HG02973 (cell line): ENCODE measurements at regions not wholly inside any gene's neighbourhood (a gene's known extent, or its start where the extent isn't known, plus 50 kb on each side); places are given as distances from the start of the nearest gene placed in this dataset.

ENCODE experiments used
- ATAC-seq: cut with Tn5 transposase; IDR thresholded peaks from one replicate; pipeline ENCODE4 v1.9.1; 2021; ENCODE audit warnings: moderate library complexity; ENCODE audit not compliant: unreplicated experiment

GRCh38 chr19:28495046-28495445 is 717.9 kb downstream of the UQCRFS1 start:
- no peak for ATAC-seq

GRCh38 chr19:28494461-28494860 is 718.5 kb downstream of the UQCRFS1 start:
- ATAC-seq: no peak

DNA sequence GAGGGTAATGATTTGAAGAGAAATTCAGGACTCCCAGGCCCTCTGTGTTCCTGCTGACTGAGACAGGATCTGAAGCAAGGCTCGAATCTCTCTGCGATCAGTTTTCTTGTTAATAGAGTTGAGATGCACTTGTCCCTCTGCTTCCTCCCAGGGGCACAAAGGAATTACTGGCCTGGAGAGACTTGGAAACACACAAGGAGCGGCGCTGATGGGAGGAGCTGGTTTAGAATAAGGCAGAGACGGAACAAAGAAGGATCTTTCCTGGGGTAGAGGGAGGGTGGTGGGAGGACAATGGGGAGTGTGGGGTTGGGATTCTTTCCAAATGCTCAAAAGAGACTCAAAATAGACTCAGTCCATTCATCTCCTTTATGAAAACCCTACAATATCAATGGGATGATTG is 719.1 kb downstream of the UQCRFS1 start:
- no peak for ATAC-seq

GRCh38 chr19:28492621-28493020 is 720.3 kb downstream of the UQCRFS1 start:
- no peak for ATAC-seq

GRCh38 chr19:28492201-28492600 is 720.8 kb downstream of the UQCRFS1 start:
- no peak for ATAC-seq

DNA sequence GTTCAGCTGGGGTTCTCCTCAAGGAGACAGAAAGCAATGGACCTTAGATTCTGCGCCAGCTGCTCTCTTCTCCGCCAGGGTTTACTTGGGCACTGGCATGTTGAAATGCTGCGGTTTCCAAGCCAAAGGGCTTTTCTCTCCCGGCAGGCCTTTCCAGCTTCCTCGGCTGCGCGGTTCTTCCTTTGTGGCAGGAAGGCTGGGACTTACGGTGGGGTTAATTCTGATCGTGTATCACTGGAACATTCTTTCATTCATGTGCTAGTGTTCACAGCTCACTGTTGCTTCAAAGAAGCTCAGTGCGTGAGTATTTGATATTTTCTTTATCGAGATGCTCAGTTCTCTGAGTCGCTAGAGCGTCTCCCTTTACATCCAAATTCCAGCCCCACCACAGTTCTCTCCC is 723.2 kb downstream of the UQCRFS1 start:
- no peak for ATAC-seq

DNA sequence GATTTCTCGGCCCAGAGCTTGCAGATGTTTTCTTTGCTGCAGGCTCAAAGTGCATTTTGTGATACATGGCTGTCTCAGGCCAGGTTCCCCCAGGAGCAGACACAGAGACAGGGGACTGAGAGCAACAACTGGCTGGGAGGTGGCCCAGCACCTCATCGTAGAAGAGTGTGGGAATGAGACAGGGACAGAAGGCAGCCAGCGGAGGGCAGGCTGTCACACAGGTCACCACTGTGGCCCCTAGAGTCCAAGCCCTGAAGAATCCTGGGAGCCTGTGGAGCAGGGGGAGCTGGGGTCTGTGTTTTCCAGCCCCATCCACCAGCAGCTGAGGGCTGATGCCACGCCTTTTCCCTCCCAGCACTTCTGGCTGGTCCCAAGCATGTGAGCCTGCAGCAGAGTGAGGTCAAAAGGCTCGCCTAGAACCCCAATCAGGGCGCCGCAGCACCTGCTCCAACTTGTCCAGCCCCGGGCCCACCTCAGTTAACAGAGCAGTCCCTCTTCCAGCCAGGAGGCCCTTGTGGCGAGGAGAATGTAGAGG is 723.8 kb downstream of the UQCRFS1 start:
- ATAC-seq: no peak

DNA sequence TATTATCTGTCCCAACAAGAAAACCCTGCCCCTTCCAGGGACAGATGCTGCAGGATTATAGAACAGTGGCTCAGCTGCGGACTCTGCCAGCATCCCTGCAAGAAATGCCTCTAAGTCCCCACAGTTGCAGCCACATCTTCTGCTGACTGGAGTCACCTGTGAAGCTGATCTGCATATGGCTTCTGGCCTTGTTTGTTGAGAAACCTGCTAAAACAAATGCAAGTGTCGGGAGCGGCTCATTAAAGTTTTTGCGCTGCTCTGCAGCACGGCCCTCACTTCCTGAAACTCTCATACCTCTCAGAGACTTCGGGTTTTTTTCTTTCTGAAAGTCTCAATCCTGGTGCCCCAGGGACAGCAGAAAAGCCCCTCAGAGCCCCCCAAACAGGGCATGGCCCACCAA is 725.0 kb downstream of the UQCRFS1 start:
- ATAC-seq: no peak

DNA sequence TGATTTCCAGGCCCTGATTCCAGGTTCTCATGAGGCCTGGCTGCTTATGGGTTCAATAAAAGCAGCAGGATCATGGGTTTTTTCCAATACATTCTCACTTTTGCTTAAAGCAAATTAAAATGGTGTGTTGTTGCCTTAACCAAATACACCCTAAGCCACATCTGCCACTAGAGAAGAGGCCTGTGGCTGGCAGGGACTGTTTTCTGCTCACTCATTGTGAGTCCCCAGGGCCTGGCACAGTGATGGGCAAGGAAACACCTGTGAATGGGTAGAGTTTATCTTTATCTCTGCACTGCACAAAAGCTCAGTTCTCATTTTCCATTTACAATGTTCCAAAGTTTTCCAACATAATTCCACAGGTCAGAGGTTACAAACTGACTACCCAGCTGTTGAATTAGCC is 726.0 kb downstream of the UQCRFS1 start:
- ATAC-seq: no peak

DNA sequence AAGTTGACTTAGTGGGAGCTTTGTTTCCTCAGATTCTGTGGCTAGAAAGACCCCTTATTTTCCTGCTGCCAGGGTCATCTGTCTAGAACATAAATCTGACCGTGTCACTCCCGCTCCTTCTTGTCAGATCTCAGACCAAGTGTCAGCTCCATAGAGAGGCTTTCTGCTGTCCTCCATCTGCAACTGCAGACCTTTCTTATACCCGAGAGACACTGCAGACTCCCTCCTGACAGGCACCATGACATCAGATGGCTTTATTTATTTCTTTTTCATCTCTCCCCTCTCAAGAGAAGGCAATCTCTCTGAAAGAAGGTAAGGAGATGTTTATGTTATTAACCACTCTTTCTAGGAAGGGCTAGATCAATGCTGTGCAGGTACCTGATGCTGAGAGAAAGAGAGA is 726.5 kb downstream of the UQCRFS1 start:
- ATAC-seq: no peak

DNA sequence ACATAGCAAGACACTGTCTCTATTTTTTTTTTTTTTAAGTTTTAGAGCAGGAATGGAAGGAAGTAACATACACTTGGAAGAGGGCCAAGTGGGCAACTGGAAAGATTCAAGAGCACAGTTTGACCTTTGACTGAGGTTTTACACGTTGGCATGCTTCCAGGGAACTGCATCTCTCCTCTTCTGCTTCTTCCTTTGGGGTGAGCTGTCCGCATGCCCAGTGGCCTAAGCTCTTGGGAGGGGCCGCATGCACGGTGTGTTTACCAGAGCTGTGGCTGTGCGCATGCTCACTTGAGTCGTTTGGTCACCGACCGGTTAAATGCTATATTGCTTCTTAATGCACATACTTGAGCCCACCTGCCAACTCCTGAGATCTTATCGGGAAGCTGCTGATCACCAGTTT is 727.7 kb downstream of the UQCRFS1 start:
- no peak for ATAC-seq

GRCh38 chr19:28483197-28483596 is 729.8 kb downstream of the UQCRFS1 start:
- ATAC-seq: no peak

DNA sequence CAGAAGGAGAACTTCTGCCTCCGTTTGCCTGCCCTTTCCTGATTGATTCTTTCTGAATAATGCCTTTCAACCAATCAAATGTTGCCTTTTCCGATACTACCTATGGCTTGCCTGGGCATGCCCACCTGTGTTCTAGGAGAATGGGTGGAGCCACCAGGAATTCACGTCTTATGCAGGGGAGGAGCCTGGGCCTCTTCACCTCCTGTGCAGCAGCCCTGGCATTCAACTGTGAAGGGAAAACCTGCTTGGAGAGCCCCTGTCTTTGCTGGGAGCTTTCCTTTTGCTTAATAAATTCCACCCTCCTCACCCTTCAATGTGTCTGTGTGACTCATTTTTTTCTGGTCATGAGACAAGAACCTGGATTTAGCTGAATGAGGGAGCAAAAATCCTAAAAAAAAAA is 730.7 kb downstream of the UQCRFS1 start:
- ATAC-seq: no peak

- no peak for ATAC-seq
These were observed 731.3 kb downstream of the UQCRFS1 start for GRCh38 chr19:28481674-28482073.

- ATAC-seq: no peak
These were observed 737.4 kb downstream of the UQCRFS1 start for GRCh38 chr19:28475525-28475924.

- ATAC-seq: no peak
These were observed 740.1 kb downstream of the UQCRFS1 start for GRCh38 chr19:28472843-28473242.

- ATAC-seq: no peak
These were observed 741.0 kb downstream of the UQCRFS1 start for GRCh38 chr19:28471731-28472510.

- no peak for ATAC-seq
These were observed 743.4 kb downstream of the UQCRFS1 start for GRCh38 chr19:28469544-28469943.

- no peak for ATAC-seq
These were observed 744.1 kb downstream of the UQCRFS1 start for GRCh38 chr19:28468701-28469459.

DNA sequence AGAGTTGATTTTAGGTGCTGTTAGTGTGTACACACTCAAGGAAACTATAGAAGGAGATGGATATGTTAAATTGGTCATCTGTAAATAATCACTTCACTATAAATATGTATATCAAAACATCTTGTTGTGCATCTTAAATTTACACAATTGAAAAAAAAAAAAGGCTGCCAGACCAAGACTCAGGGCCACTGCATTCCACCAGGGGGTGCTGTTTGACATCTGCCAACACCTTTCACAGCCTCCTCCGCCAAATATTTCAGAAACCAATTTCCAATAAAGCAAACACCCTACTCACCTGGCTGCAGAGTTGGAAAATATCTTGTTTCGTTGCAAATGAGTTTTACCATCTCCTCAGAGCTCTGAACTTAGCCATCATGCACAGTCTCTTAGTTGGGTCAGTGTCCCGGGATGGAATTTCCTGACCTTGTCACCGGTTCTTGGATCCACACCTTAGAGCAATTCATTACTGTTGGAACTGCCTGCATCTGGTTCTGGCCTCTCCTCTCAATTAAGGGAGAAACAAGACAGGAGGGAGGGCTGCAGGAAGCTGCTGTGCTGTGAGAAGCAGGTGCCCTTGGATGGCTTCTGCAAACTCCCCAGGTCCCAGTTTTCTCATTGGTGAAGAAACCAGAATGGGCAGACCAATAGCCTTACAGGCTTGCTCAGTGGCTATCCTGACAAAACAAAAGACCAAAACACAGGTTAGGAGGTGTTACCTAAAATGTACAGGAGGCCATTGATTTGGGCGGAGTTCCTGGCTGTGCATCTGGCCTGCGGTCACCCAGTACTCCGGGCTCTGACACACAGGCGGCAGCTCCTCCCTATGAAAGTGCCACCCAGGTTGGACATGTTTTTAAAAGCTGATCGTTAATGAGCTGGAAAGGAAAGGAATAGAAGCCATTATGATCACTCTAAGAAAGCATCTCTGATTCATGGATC is 746.6 kb downstream of the UQCRFS1 start:
- no peak for ATAC-seq
